WTC11 (cell line): ENCODE measurements at regions not wholly inside any gene's neighbourhood (a gene's known extent, or its start where the extent isn't known, plus 50 kb on each side); places are given as distances from the start of the nearest gene placed in this dataset.

Source experiments
- CTCF ChIP-seq: fragments of 200-600 bp; IDR thresholded peaks from 2 replicates; pipeline ENCODE4 v1.8.0; 2022; ENCODE audit warnings: antibody characterized with exemption
- E2F4 ChIP-seq: sonication (generic); formaldehyde crosslinking; IDR thresholded peaks from 2 replicates; pipeline ENCODE4 v1.8.1; 2022; ENCODE audit warnings: low read depth, mild to moderate bottlenecking, moderate library complexity, missing genetic modification reagents, borderline replicate concordance
- FOXP1 ChIP-seq: sonication (generic); formaldehyde crosslinking; IDR thresholded peaks from 2 replicates; pipeline ENCODE4 v1.8.0; 2022; ENCODE audit warnings: missing genetic modification reagents, mild to moderate bottlenecking, moderate library complexity, borderline replicate concordance

GRCh38 chr3:81952141-81952540, 190.7 kb upstream of the GBE1 start:
- TF ChIP-seq FOXP1 (CRISPR knock-in tag) (no peak), E2F4 (CRISPR knock-in tag) (no peak), CTCF (no peak)
